H1 (cell line): ENCODE measurements at regions not wholly inside any gene's neighbourhood (a gene's known extent, or its start where the extent isn't known, plus 50 kb on each side); places are given as distances from the start of the nearest gene placed in this dataset.

ENCODE experiments used
- CTCF ChIA-PET: fragments of 300-600 bp; sonication (Branson Sonifier 250); formaldehyde crosslinking; loops from one replicate; lab custom pipeline; 2021; ENCODE audit not compliant: partially characterized antibody; lab: Charles Lee
- POLR2A ChIA-PET: fragments of 300-600 bp; sonication (Branson Sonifier 250); formaldehyde crosslinking; loops from one replicate; lab custom pipeline; 2021; ENCODE audit warnings: inconsistent platforms; ENCODE audit not compliant: partially characterized antibody; lab: Charles Lee
- DNase-seq, 2 experiments: peaks; one replicate each; pipeline versions ENCODE4 v3.0.0 to v3.0.0-alpha.2; 2010 to 2022; ENCODE audit warnings: low spot score in 2 of 2, low read depth in 1 of 2, mixed read lengths in 1 of 2
- FAIRE-seq: peaks from 2 replicates; lab custom pipeline; 2011; peaks lifted over from hg19 to GRCh38; lab: Jason Lieb, UNC
- H2AFZ ChIP-seq: 2 replicates; pipeline ENCODE4 v1.8.1; 2012; ENCODE audit warnings: low read length, inconsistent platforms
- H2AK5ac ChIP-seq: 2 replicates; pipeline ENCODE4 v1.6.1; 2013; ENCODE audit warnings: low read depth, low read length
- H2BK120ac ChIP-seq: replicated peaks from 2 replicates; pipeline ENCODE3; 2013; ENCODE audit warnings: low read depth, low read length, inconsistent platforms
- H2BK12ac ChIP-seq: 2 replicates; pipeline ENCODE4 v1.6.1; 2013; ENCODE audit warnings: low read depth, low read length
- H2BK15ac ChIP-seq: 2 replicates; pipeline ENCODE4 v1.6.1; 2013; ENCODE audit warnings: low read length
- H2BK20ac ChIP-seq: 2 replicates; pipeline ENCODE4 v1.6.1; 2013; ENCODE audit warnings: low read length
- H2BK5ac ChIP-seq: 2 replicates; pipeline ENCODE4 v1.6.1; 2013; ENCODE audit warnings: low read depth, low read length
- H3K14ac ChIP-seq: 2 replicates; pipeline ENCODE4 v1.6.1; 2013; ENCODE audit warnings: inconsistent platforms; ENCODE audit not compliant: insufficient read length
- H3K18ac ChIP-seq: 2 replicates; pipeline ENCODE4 v1.6.1; 2013; ENCODE audit warnings: low read length; ENCODE audit errors: extremely low read depth
- H3K23ac ChIP-seq: 2 replicates; pipeline ENCODE4 v1.6.1; 2013; ENCODE audit warnings: inconsistent platforms; ENCODE audit not compliant: insufficient read length
- H3K23me2 ChIP-seq: 2 replicates; pipeline ENCODE4 v1.6.1; 2013; ENCODE audit warnings: low read depth, low read length
- H3K27ac ChIP-seq: 2 replicates; pipeline ENCODE4 v1.6.1; 2011; ENCODE audit warnings: low read depth, low read length, inconsistent platforms
- H3K27me3 ChIP-seq, 4 experiments: replicated peaks in 1 of 4; 1 replicate in 1 of 4; 2 replicates in 3 of 4; pipeline versions ENCODE4 v1.6.1 to v1.8.1; 2011 to 2013; ENCODE audit warnings: low read length in 3 of 4, mild to moderate bottlenecking in 3 of 4, inconsistent platforms in 2 of 4, mixed read lengths in 2 of 4, moderate library complexity in 1 of 4; ENCODE audit not compliant: control insufficient read depth in 3 of 4, insufficient read depth in 3 of 4; ENCODE audit errors: extremely low read depth in 1 of 4
- H3K36me3 ChIP-seq, 4 experiments: 2 replicates each; pipeline versions ENCODE4 v1.6.1 to v1.8.1; 2011 to 2013; ENCODE audit warnings: mild to moderate bottlenecking in 4 of 4, low read length in 3 of 4, moderate library complexity in 2 of 4, control low read depth in 1 of 4, inconsistent platforms in 1 of 4; ENCODE audit not compliant: insufficient read depth in 4 of 4, control insufficient read depth in 2 of 4
- H3K4ac ChIP-seq: replicated peaks from 2 replicates; pipeline ENCODE3; 2013; ENCODE audit warnings: low read length, low read depth, mixed read lengths, inconsistent platforms; ENCODE audit not compliant: insufficient read length
- H3K4me1 ChIP-seq, 4 experiments: replicated peaks in 1 of 4; 1 replicate in 1 of 4; 2 replicates in 3 of 4; pipeline versions ENCODE4 v1.6.1 to v1.8.1; 2011 to 2013; ENCODE audit warnings: low read length in 3 of 4, inconsistent platforms in 2 of 4, mixed read lengths in 1 of 4; ENCODE audit not compliant: insufficient read depth in 4 of 4, control insufficient read depth in 3 of 4
- H3K4me2 ChIP-seq, 2 experiments: 2 replicates each; pipeline versions ENCODE4 v1.6.1 to v1.8.1; 2011 to 2013; ENCODE audit warnings: low read depth in 2 of 2, low read length in 2 of 2, control low read depth in 1 of 2, inconsistent platforms in 1 of 2, mild to moderate bottlenecking in 1 of 2; ENCODE audit not compliant: insufficient read depth in 1 of 2
- H3K4me3 ChIP-seq, 4 experiments: fragments of 200-600, 300-600 bp in 1 of 4; sonication (generic), shearing (Covaris generic), sonication (Bioruptor Twin) in 1 of 4; 2 replicates each; pipeline versions ENCODE4 v1.5.1 to v1.8.1; 2011 to 2016; ENCODE audit warnings: low read length in 4 of 4, low read depth in 3 of 4, control low read depth in 2 of 4, inconsistent platforms in 2 of 4, mild to moderate bottlenecking in 2 of 4, mixed read lengths in 1 of 4, moderate library complexity in 1 of 4; ENCODE audit not compliant: insufficient read depth in 2 of 4; ENCODE audit errors: extremely low read depth in 1 of 4
- H3K56ac ChIP-seq: replicated peaks from 2 replicates; pipeline ENCODE3; 2013; ENCODE audit warnings: low read depth, mild to moderate bottlenecking, mixed read lengths, low read length, inconsistent platforms; ENCODE audit not compliant: insufficient read length
- H3K79me1 ChIP-seq: 2 replicates; pipeline ENCODE4 v1.6.1; 2013; ENCODE audit warnings: low read depth, low read length, control low read depth
- H3K79me2 ChIP-seq, 2 experiments: 2 replicates each; pipeline versions ENCODE4 v1.6.1 to v1.8.1; 2012 to 2013; ENCODE audit warnings: low read length in 2 of 2, mild to moderate bottlenecking in 2 of 2, inconsistent platforms in 1 of 2; ENCODE audit not compliant: insufficient read depth in 2 of 2, control insufficient read depth in 1 of 2
- H3K9ac ChIP-seq, 4 experiments: replicated peaks in 1 of 4; 1 replicate in 1 of 4; 2 replicates in 3 of 4; pipeline versions ENCODE4 v1.6.1 to v1.8.1; 2011 to 2013; ENCODE audit warnings: low read depth in 3 of 4, low read length in 3 of 4, control low read depth in 2 of 4, mild to moderate bottlenecking in 2 of 4, moderate library complexity in 2 of 4, inconsistent platforms in 1 of 4; ENCODE audit errors: extremely low read depth in 1 of 4
- H3K9me3 ChIP-seq, 2 experiments: 2 replicates each; pipeline versions ENCODE4 v1.6.1 to v1.8.1; 2012 to 2013; ENCODE audit warnings: mild to moderate bottlenecking in 2 of 2, moderate library complexity in 2 of 2, control low read depth in 1 of 2, inconsistent platforms in 1 of 2, low read depth in 1 of 2, low read length in 1 of 2, mixed read lengths in 1 of 2; ENCODE audit not compliant: insufficient read depth in 2 of 2
- H4K20me1 ChIP-seq, 2 experiments: replicated peaks in 1 of 2; 2 replicates each; pipeline versions ENCODE3 to v1.8.1; 2011 to 2013; ENCODE audit warnings: inconsistent platforms in 2 of 2, low read length in 2 of 2, mild to moderate bottlenecking in 1 of 2; ENCODE audit not compliant: insufficient read depth in 2 of 2, control insufficient read depth in 1 of 2
- H4K5ac ChIP-seq: 2 replicates; pipeline ENCODE4 v1.6.1; 2013; ENCODE audit warnings: low read length, low read depth, mixed read lengths, inconsistent platforms; ENCODE audit not compliant: insufficient read length
- H4K8ac ChIP-seq: 2 replicates; pipeline ENCODE4 v1.8.0; 2013; ENCODE audit warnings: mild to moderate bottlenecking, moderate library complexity, low read length, inconsistent platforms; ENCODE audit not compliant: insufficient read depth; ENCODE audit errors: extremely low read depth
- H4K91ac ChIP-seq: replicated peaks from 2 replicates; pipeline ENCODE3; 2013; ENCODE audit warnings: low read length, mixed read lengths, inconsistent platforms; ENCODE audit not compliant: insufficient read length
- ATF2 ChIP-seq: IDR thresholded peaks from 2 replicates; pipeline ENCODE4 v1.6.1; 2012; ENCODE audit warnings: low read length, inconsistent platforms
- JUND ChIP-seq: IDR thresholded peaks from 2 replicates; pipeline ENCODE4 v1.6.1; 2011; ENCODE audit warnings: mild to moderate bottlenecking, improper control_type of control experiment, low read length
- SRF ChIP-seq: IDR thresholded peaks from 2 replicates; pipeline ENCODE4 v1.6.1; 2011; ENCODE audit warnings: mild to moderate bottlenecking, low read depth, low read length, moderate library complexity
- TCF12 ChIP-seq: IDR thresholded peaks from 2 replicates; pipeline ENCODE4 v1.6.1; 2011; ENCODE audit warnings: low read depth, mild to moderate bottlenecking, low read length
- ZNF274 ChIP-seq: IDR thresholded peaks from 2 replicates; pipeline ENCODE4 v1.7.0; 2012; ENCODE audit warnings: low read length, borderline replicate concordance; ENCODE audit errors: extremely low read depth
- WGBS, 2 experiments: shearing (Covaris generic) in 1 of 2; methylation state at CpG; one replicate each; pipeline versions ENCODE4 v1.1.6 to v1.1.7; 2013 to 2015; ENCODE audit warnings: low lambda C conversion rate in 2 of 2, mixed read lengths in 2 of 2, inconsistent platforms in 1 of 2, low coverage in 1 of 2, missing lambda C conversion rate in 1 of 2; ENCODE audit not compliant: insufficient replicate concordance in 2 of 2, insufficient coverage in 1 of 2, insufficient read length in 1 of 2; ENCODE audit errors: extremely low coverage in 1 of 2, missing lambda C conversion rate in 1 of 2; 5-methylcytosine and 5-hydroxymethylcytosine counted together

DNA sequence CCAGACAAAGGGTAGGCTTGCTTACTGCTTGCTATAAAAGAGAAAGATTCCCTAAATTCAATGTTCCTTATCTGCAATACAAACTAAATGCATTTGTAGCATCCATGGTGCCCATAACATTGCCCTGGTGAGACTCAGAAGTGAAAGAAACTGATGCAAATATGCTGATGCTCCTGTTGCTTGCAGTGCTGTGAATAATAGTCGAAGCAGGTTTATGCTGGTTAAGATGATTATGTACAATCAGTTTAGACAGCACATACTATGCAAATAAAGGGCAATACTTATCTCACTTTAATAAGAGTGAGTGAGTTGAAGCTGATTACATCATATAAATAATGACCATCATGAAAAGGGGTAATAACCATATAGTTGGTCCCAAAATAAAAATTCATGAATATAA lies 215.5 kb downstream of the SNCAIP start:
- peaks cover 0 to 4% of the 10 kb centered on the region in 2 experiments; a peak in 1 of 4 replicates for H3K9me3 ChIP-seq
- no peaks in the 10 kb centered on the region for H3K27me3 ChIP-seq
- H3K4me2 ChIP-seq, result no peak overlapping the region
- no peak overlapping the region for H4K8ac ChIP-seq
- no peaks in the 10 kb centered on the region for H4K20me1 ChIP-seq
- H3K4me3 ChIP-seq, result no peak overlapping the region
- DNase-seq (no peak), FAIRE-seq (no peak)
- H2BK15ac ChIP-seq, result no peak overlapping the region
- H2AFZ ChIP-seq, result no peak overlapping the region
- no peak overlapping the region for H3K4ac ChIP-seq
- H3K56ac ChIP-seq, result no peak overlapping the region
- 83% methylated on average over 1 of the region's 1 CpG; no CpG with 5 or more reads in 1 of the 2 experiments for WGBS, 2 experiments
- no peak overlapping the region for H3K9ac ChIP-seq
- no peak overlapping the region for H4K5ac ChIP-seq
- no peak overlapping the region for H2AK5ac ChIP-seq
- no peak overlapping the region for H3K14ac ChIP-seq
- no peaks in the 10 kb centered on the region for H3K23me2 ChIP-seq
- H2BK120ac ChIP-seq, result no peak overlapping the region
- H2BK12ac ChIP-seq, result no peak overlapping the region
- H3K18ac ChIP-seq, result no peak overlapping the region
- no peaks in the 10 kb centered on the region for H3K4me1 ChIP-seq
- no peaks in the 10 kb centered on the region for H3K36me3 ChIP-seq
- H3K79me1 ChIP-seq, result no peaks in the 10 kb centered on the region
- no peak overlapping the region for H3K23ac ChIP-seq
- ChIA-PET CTCF (interaction anchor here (1.1 kb wide), 1 partner anchor 10 kb away, joined by 3 read pairs; no protein-coding TSS in a partner anchor), POLR2A (no interaction called here)
- H4K91ac ChIP-seq, result no peak overlapping the region
- no peak overlapping the region for H2BK20ac ChIP-seq
- H3K79me2 ChIP-seq, result no peaks in the 10 kb centered on the region
- H3K27ac ChIP-seq, result no peak overlapping the region
- no peak overlapping the region for H2BK5ac ChIP-seq
- TF ChIP-seq TCF12 (no peak), JUND (no peak), ZNF274 (no peak), SRF (no peak), ATF2 (no peak)
